ACC112 (cell line): ENCODE measurements at regions not wholly inside any gene's neighbourhood (a gene's known extent, or its start where the extent isn't known, plus 50 kb on each side); places are given as distances from the start of the nearest gene placed in this dataset.
"Not testable (repeated sequence)": the region's sequence is repeated elsewhere in the genome, so short reads cannot be mapped to it uniquely, and the experiment has no call there.

Source experiments
- H2AFZ ChIP-seq: fragments of 200-600 bp; sonication (generic); one replicate; pipeline ENCODE4 v1.6.0; 2017; ENCODE audit warnings: antibody characterized with exemption, low read length; ENCODE audit not compliant: unreplicated experiment
- H3K27ac ChIP-seq: fragments of 200-600 bp; sonication (generic); 2 replicates; pipeline ENCODE4 v1.5.1; 2014; ENCODE audit warnings: low read depth, mild to moderate bottlenecking, antibody characterized with exemption, low read length, moderate library complexity
- H3K27me3 ChIP-seq: fragments of 200-600 bp; sonication (generic); 2 replicates; pipeline ENCODE4 v1.6.1; 2014; ENCODE audit warnings: mild to moderate bottlenecking, antibody characterized with exemption, low read length, moderate library complexity, mixed read lengths; ENCODE audit not compliant: insufficient read depth
- H3K36me3 ChIP-seq: fragments of 200-600 bp; sonication (generic); 2 replicates; pipeline ENCODE4 v1.6.1; 2016; ENCODE audit warnings: mild to moderate bottlenecking, antibody characterized with exemption, low read length, moderate library complexity, mixed read lengths; ENCODE audit not compliant: insufficient read depth
- H3K4me1 ChIP-seq: fragments of 200-600 bp; sonication (generic); one replicate; pipeline ENCODE4 v1.6.1; 2016; ENCODE audit warnings: low read length, mixed read lengths; ENCODE audit not compliant: insufficient read depth, unreplicated experiment, control insufficient read depth
- H3K4me3 ChIP-seq: fragments of 200-600 bp; sonication (generic); 2 replicates; pipeline ENCODE4 v1.5.1; 2014; ENCODE audit warnings: mild to moderate bottlenecking, low read depth, low read length
- H3K79me2 ChIP-seq: fragments of 200-600 bp; sonication (generic); one replicate; pipeline ENCODE4 v1.6.0; 2016; ENCODE audit warnings: low read length; ENCODE audit not compliant: control insufficient read depth, unreplicated experiment, insufficient read depth

- not testable (repeated sequence) for H2AFZ ChIP-seq, H3K4me1 ChIP-seq, H3K79me2 ChIP-seq
These were observed 884.1 kb upstream of the AUTS2 start for GRCh38 chr7:68714135-68714534.

GRCh38 chr7:68715907-68716306 is 882.4 kb upstream of the AUTS2 start:
- Histone ChIP-seq H3K36me3 (no peaks in the 10 kb centered on the region), H2AFZ (no peak overlapping the region), H3K79me2 (no peaks in the 10 kb centered on the region), H3K4me1 (no peaks in the 10 kb centered on the region), H3K27ac (no peak overlapping the region), H3K4me3 (no peak overlapping the region), H3K27me3 (no peaks in the 10 kb centered on the region)

More at GRCh38 chr7:68714135-68714534, 884.1 kb upstream of the AUTS2 start:
- not testable (repeated sequence) for H3K27me3 ChIP-seq, H3K4me3 ChIP-seq, H3K36me3 ChIP-seq, H3K27ac ChIP-seq

DNA sequence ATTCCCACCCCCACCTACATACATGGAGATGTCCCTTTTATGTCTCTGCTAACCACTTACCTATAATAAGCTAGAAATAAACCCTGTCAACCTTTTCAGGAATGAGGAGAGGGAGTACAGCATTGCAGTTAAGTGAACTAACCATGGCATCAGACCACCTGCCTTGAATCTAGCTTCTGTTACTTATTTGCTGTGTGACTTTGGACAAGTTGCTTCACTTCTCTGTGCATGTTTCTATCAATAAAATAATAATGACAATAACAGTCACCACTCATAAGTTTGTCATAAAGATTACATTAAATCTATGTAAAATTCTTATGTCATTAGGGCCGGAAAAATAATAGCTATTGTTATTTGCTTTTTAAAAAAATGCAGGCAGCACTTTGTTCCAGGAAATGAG is 881.1 kb upstream of the AUTS2 start:
- H3K27me3 ChIP-seq, result no peaks in the 10 kb centered on the region
- H2AFZ ChIP-seq, result no peak overlapping the region
- H3K4me1 ChIP-seq, result no peaks in the 10 kb centered on the region
- no peaks in the 10 kb centered on the region for H3K36me3 ChIP-seq
- no peaks in the 10 kb centered on the region for H3K79me2 ChIP-seq
- H3K27ac ChIP-seq, result no peak overlapping the region
- no peak overlapping the region for H3K4me3 ChIP-seq

- H3K4me3 ChIP-seq, result no peak overlapping the region
- H3K27me3 ChIP-seq, result no peaks in the 10 kb centered on the region
- H3K36me3 ChIP-seq, result no peaks in the 10 kb centered on the region
- H3K27ac ChIP-seq, result no peak overlapping the region
- no peaks in the 10 kb centered on the region for H3K4me1 ChIP-seq
- H3K79me2 ChIP-seq, result no peaks in the 10 kb centered on the region
- no peak overlapping the region for H2AFZ ChIP-seq
These were observed 880.2 kb upstream of the AUTS2 start for GRCh38 chr7:68718097-68718551.

DNA sequence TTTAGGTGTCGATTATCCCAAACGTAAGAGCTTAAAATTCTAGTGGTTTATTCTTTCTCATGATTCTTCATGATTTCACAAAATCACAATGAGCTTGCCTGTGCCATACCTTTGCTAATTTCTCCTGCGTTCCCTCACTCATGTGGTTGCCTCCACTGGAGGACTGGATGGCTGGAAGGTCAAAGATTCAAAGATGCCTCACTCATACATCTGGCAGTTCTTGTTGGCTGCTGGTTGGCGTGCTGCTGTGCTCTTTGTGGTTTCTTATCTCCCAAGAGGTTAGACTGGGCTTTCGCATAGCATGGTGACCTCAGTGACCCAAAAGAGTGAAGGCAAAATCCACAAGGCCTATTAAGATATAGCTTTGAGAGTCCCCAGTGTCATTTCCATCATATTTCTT is 877.6 kb upstream of the AUTS2 start:
- Histone ChIP-seq H3K36me3 (no peaks in the 10 kb centered on the region), H2AFZ (no peak overlapping the region), H3K4me3 (no peak overlapping the region), H3K79me2 (no peaks in the 10 kb centered on the region), H3K27me3 (no peaks in the 10 kb centered on the region), H3K4me1 (no peaks in the 10 kb centered on the region), H3K27ac (no peak overlapping the region)

- no peaks in the 10 kb centered on the region for H3K4me1 ChIP-seq
- H3K27me3 ChIP-seq, result no peaks in the 10 kb centered on the region
- H3K4me3 ChIP-seq, result no peak overlapping the region
- H3K36me3 ChIP-seq, result no peaks in the 10 kb centered on the region
- no peaks in the 10 kb centered on the region for H3K79me2 ChIP-seq
- no peak overlapping the region for H3K27ac ChIP-seq
- no peak overlapping the region for H2AFZ ChIP-seq
These were observed 876.2 kb upstream of the AUTS2 start for GRCh38 chr7:68722044-68722443.

DNA sequence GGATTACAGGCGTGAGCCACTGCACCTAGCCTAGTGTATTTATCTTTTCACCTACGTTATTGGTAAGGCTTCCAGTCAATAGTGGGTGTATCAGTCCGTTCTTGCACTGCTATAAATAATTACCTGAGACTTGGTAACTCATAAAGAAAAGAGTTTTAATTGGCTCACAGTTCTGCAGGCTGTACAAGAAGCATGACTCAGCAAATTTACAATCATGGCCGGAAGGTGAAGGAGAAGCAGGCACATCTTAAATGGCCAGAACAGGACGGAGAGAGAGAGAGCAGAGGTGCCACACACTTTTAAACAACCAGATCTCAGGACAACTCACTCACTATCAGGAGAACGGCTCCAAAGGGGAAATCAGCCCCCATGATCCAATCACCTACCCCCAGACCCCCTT is 873.3 kb upstream of the AUTS2 start:
- H2AFZ ChIP-seq, result no peak overlapping the region
- H3K4me1 ChIP-seq, result no peaks in the 10 kb centered on the region
- H3K4me3 ChIP-seq, result no peak overlapping the region
- no peaks in the 10 kb centered on the region for H3K27me3 ChIP-seq
- H3K27ac ChIP-seq, result no peak overlapping the region
- H3K36me3 ChIP-seq, result no peaks in the 10 kb centered on the region
- H3K79me2 ChIP-seq, result no peaks in the 10 kb centered on the region

DNA sequence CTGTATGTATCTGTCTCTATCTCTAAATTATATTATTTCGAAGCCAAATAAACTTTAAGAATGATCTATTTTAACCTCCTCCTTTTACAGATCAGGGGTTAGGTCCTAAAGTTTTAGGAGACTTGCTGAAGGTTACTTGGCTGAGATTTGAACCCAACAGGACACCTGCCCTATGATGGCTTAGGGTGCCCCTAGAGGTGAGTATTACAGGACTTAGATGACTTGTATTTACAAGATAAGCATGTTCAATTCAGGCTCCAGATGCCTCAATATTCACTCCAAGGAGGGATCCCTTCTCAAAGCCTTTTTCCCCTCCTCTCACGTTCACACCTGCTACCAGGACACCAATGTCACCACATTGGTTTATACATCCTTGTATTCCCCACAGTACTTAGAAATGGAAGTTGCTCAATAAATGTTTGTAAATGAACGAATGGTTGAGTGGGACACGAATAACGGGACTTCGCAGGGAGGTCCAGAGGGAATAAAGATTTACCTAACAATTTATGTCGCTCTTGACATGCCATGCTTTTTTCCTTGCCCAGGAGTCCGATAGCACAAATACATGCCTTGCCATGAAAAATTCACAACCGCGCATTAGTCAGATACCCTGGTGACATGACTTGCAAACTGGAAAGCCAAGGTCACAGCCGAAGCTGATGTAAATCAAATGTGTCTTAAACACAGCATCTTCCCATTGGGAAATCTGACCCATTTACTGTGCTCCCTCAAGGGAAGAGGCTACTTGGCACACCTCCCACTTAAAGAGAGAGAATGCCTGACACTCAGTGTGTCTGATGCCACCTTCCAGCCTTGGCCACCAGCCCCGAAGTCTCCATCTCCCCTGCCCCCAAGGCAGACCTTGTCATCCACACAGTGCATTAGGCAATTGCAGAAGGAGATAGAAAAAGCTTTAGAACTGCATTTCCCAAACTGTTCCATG is 872.2 kb upstream of the AUTS2 start:
- H3K36me3 ChIP-seq, result no peaks in the 10 kb centered on the region
- H3K4me3 ChIP-seq, result no peak overlapping the region
- H3K27me3 ChIP-seq, result no peaks in the 10 kb centered on the region
- H3K27ac ChIP-seq, result no peak overlapping the region
- H2AFZ ChIP-seq, result no peak overlapping the region
- no peaks in the 10 kb centered on the region for H3K4me1 ChIP-seq
- H3K79me2 ChIP-seq, result no peaks in the 10 kb centered on the region

DNA sequence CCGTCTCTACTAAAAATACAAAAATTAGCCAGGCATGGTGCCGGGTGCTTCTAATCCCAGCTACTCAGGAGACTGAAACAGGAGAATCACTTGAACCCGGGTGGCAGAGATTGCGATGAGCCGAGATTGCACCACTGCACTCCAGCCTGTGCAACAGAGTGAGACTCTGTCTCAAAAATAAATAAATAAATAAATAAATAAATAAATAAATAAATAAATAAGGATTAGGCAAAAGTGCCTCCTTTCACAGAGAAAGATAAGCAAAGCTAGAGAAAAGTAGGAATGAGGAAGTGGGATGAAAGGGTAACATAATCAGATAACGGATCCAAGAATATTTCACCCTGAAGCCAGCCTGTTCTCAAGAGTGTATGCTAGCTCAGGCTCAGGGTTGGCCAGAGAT is 869.6 kb upstream of the AUTS2 start:
- H3K79me2 ChIP-seq, H3K4me3 ChIP-seq, H2AFZ ChIP-seq, H3K27ac ChIP-seq, H3K27me3 ChIP-seq, H3K4me1 ChIP-seq, H3K36me3 ChIP-seq: not testable (repeated sequence)

- Histone ChIP-seq H2AFZ (no peak overlapping the region), H3K36me3 (no peaks in the 10 kb centered on the region), H3K27ac (no peak overlapping the region), H3K79me2 (no peaks in the 10 kb centered on the region), H3K4me1 (no peaks in the 10 kb centered on the region), H3K4me3 (no peak overlapping the region), H3K27me3 (no peaks in the 10 kb centered on the region)
These were observed 868.9 kb upstream of the AUTS2 start for GRCh38 chr7:68729371-68729770.

DNA sequence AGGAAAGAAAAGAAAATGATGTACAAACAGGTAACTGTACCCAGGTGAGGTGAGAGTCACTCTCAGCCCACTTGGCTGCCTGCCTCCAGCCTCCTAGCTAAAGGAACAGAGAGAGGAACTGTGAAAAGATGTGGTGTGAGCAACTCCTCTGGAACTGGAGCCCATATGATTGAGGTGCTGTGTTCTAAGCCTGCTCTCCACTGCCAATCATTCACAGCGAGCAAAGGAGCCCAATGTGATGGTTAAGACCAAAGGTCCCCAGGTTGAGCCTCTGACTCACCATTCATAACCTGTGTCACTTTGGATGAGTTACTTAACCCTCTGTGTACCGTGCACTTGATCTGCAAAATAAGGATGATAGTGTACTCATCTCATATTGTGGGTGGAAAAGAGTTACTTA is 868.1 kb upstream of the AUTS2 start:
- no peaks in the 10 kb centered on the region for H3K4me1 ChIP-seq
- H3K4me3 ChIP-seq, result no peak overlapping the region
- H3K36me3 ChIP-seq, result no peaks in the 10 kb centered on the region
- no peak overlapping the region for H2AFZ ChIP-seq
- H3K79me2 ChIP-seq, result no peaks in the 10 kb centered on the region
- no peak overlapping the region for H3K27ac ChIP-seq
- no peaks in the 10 kb centered on the region for H3K27me3 ChIP-seq
